GM18520 (cell line): ENCODE measurements at regions not wholly inside any gene's neighbourhood (a gene's known extent, or its start where the extent isn't known, plus 50 kb on each side); places are given as distances from the start of the nearest gene placed in this dataset.

ENCODE experiments used
- ATAC-seq: cut with Tn5 transposase; IDR thresholded peaks from one replicate; pipeline ENCODE4 v1.9.1; 2021; ENCODE audit not compliant: unreplicated experiment

DNA sequence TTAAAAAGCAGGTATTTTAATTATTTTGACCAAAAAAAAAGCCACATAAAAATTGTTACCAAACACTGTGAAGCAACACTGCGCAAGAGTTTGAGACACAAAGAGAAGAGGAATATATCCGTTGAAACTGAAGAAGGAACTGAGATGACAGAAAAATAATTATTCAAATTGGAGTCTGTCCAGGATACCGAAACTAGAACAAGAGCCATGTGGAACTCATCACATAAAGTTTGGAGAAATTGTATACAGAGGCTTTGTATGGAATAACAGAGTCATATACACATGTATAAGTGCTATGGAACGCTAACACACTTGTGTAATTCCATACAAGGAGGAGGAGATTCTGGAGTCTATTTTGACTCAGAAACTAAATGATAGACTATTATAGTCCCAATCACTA is 675.1 kb upstream of the ADGRL2 start:
- no peak for ATAC-seq

DNA sequence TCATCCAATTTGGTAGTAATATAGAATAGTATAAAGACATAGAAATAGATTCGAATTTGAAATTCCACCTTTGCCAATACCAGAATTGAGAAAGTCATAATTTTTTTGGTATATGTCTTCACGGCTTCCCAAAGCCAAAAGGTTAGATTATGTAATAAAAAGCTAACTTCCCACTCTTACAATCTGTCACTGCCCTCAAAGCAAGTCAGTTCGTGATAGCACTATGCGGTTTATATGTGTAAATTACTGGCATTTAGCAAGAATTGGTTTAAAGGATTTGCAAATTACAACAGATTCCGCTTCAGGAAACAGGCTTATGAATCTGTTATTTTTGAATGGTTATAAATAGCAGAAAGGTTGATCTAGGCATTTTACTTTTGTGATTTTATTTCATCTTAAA is 679.4 kb upstream of the ADGRL2 start:
- no peak for ATAC-seq

DNA sequence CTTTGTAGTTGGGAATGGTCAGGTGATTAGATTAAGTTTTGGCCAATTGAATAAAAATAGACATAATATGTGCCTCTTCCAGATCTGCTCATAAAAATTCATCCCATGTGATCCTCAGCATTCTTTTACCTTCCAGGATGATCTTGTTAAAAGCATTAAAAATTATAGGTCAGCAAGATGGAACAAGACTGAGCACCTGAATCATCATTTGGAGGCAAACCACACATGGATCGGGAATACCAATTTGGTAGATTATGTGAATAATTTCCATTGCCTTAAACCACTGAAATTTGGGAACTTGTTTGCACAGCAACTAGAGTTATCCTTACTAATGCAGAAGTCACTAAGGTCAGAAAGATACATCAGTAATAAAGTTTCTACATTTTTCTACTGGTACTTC is 681.4 kb upstream of the ADGRL2 start:
- no peak for ATAC-seq

DNA sequence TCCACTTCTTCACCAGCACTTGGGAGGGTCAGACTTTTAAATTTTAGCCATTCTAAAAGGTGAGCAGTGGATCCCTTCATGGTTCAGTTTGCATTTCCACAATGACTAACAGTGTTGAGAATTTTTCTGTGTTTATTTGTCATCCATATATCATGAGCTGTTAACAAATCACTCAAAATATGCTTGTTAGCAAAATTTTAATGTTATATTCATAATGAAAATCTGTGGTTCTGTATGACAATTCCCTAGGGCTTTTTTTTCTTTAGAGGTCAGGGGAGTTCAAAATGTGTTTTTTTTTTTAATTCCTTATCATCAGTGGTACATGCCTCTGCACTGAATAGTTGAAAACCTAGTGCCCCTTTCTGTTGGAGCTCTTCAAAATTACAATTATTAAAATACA is 682.2 kb upstream of the ADGRL2 start:
- ATAC-seq: no peak

DNA sequence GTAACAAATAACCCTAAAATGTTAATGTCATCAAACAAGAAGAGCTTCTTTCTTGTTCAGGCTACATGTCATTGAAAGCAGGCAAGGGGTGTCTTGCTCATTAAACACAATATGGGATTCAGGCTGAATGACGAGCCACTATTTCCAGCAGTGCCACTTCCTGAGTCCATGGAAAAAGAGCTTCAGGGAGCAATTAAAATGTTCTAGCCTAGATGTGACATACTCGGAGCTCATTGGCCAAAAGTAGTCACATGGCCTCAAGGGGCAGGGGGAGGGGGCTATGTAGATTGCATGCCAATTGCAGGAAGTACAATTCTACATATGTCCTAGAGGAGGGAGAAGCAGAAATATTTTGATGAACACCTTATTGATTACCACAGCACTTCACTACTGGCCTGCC is 685.3 kb upstream of the ADGRL2 start:
- ATAC-seq: no peak

DNA sequence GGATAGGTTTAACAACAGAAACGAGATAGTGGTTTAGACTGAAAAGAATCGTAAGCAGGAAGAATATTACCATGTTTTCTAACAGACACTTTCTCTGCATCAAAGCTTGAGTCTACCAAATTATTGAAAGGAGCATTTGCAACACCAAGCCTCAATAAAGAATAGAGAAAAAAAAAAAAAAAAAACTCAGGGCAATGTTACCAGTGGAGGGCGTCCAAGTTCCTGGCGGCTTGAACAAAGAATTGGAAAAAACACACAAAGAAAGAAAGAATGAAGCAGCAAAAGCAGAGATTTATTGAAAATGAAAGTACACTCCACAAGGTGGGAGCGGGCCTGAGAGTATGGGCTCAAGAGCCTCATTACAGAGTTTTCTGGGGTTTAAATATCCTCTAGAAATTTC is 686.5 kb upstream of the ADGRL2 start:
- ATAC-seq: no peak

DNA sequence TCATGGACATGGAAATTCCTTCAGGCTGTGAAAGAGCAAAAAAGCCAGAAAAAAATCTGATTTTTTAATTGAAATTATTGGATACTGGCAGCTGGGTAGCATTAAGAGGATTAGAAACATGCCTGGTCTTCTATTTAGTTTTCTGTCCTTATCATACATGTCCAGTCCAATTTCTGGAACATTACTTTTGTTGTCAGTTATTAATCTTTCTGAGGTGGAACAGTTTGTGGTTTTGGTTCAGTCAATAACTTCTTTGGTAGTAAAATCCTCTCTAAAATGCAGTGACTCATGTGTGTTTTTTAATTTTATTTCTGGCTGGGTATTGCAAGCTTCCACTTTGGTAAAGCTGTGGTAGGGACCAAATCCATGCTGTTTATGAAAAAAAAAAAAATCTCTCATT is 687.0 kb upstream of the ADGRL2 start:
- ATAC-seq: no peak

DNA sequence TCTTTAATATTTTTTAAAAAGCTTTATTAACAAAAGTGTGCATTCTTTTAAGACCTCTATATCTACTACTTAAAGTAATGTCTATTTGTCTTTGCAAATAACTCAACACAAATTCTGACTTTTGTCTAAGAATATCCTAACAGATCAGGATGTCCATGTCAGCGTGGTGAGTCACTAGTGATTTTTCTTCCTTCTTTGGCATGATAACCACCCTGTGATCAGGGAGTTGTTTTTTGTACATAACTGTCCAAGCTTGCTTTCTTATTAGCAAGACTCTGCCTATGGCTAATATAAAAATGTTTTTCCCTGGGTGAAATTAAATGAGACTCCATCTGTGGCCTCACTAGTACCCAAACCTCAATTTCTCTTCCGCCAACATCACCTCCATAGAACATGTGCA is 688.9 kb upstream of the ADGRL2 start:
- ATAC-seq: no peak

DNA sequence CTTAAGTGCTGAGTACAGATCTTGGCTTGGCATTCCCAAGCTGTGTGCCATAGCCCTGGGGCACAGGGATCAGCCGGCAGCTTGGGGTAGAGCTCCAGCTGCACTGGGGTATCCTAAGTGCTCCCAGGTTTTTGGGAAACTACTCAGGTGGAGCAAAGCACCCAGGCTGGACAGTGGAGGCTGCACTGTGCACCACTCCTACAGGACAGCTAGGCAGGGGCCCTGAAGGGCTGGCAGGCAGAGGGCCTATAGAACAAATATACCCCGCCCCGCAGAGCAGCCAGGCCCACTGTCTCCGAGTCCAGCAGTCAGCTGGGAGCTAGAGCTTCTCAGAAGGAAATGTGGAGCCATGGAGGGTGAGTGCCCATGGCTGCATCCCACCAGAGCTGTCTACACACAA is 691.7 kb upstream of the ADGRL2 start:
- ATAC-seq: no peak

DNA sequence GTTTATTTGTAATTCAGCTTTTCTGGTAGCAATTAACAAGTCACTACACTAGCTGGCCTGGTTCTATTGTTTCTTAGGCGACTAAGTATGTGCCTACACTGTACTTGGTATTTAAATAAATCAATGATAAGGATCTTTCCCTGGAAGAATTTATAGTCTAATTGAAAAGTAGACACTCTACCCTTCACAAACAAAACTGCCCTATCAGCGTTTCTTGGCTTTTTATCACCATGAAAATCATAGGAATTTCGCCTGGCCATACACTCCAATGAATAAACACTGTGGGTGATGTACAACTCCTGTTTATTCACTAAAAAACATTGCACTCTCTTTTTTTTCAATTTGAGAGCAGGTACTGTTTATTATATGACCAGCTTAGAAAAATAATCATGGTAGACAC is 702.9 kb upstream of the ADGRL2 start:
- ATAC-seq: no peak

DNA sequence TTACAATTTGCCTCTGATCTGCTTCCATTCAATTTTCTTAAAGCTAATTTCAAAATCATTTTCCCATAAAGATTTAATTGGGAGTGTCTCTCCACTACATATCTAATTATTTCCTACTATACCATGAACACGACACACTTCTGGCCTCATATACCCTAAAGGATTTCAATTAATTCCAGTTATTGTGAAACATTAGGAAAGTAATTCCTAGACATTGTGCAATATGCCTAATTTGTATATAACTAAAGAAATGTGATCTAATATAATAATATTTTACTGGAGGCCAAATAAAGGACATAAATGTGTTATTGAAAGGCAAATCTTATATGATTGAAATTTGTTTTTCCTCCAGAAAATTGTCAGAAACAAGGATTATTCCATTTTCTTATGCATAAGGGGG is 727.2 kb upstream of the ADGRL2 start:
- no peak for ATAC-seq

DNA sequence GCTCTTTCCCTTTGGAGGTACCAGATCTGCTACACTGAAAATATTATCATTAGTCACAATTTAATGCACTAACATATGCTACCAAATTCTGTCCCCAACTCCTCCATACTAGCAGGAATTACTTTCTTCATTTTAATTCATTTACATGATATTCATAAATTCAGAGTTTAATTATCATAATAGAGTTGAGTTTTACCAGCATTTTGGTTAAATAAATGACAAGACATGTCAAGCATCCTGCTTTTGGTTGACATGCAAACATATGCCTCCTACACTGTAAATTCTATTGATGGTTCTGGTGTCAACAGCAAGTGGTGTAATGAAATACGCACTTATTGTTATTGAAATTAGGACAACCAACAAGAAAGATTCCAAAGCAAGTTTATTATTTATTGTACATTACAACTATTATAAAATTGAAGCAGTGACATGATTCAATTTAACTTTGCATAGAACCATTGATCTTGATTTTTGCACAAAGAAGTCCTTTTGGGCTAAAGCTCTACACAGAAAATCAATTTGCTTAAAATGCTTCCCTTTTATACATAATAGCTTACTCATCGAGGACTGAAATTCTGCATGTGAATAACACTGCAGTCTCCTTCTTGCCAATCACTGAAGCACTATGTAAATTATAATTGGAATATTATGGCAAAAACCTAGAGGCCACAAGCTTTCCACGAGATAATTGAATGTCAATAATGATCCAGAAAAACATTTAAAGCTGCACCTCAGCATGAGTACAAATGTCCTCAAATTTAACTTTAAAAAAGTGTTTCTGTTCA is 728.6 kb upstream of the ADGRL2 start:
- no peak for ATAC-seq

DNA sequence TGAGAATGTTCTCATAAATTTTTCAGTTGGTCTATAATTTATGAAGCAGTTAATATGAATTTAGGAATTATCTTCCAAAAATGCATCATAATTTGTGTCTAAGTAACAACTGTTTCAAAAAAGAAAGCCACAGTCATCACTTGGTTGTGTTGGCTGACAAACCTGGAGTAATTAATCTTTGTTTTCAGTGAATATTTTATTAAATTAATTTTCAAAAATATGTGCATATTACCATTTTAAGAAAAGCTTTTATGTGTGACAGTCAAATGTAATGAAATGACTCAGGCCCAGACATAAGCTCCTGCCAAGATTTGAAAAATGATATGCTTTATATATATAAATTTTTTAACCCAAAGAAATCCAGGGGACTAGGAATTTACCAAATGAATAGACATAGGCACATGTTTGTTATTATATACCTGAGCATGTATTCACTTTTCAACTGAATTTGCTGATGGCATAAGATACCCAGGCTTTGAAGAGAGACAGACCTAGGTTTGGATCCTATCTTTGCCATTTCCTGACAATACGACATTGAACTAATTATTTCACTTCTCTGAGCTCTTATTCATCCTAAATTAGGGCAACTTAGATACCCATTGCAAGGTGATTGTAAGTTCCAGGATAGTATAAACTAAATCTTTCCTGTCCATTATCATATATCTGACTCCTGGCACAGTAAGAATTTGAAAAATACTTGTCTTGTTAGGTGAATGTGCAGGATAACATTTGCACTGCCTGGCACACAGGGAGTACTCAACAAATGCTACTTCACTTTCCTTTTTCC is 729.5 kb upstream of the ADGRL2 start:
- ATAC-seq: no peak

DNA sequence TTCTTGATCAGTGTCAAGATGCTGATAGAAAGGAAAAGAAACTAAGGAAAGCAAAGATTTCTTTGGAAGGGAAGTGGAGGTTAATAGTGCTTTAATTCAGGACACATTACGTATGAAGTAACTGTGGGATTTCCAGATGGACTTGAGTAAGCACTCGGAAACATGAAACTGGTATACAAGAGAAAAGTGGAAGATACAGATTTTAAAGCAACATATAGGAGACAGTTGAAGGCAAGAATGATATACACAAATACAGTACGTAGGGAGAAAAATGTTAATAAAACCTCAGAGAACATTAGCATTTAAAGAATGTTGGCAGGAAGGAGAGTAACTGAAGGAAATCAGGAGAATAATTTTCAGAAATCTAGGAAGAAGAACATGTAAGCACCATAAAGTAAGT is 730.9 kb upstream of the ADGRL2 start:
- ATAC-seq: no peak

DNA sequence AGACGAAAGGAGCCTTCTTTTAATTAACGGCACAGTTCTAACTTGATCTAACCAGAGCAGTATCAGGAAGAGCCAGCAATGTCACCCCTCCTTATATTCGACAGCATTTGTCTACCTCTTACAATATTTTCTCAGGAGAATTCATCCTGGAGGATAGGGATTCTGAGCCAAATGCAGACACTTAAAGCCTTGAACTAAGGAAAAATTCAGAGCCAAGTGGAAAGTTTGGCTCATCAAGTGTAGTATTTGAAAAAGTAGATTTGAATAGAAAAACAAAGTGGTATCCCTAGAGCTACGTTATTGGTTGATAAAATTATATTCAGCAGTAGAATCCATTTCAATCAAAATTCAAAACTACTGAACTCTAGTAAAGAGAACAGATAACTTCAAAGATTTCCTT is 732.0 kb upstream of the ADGRL2 start:
- no peak for ATAC-seq

DNA sequence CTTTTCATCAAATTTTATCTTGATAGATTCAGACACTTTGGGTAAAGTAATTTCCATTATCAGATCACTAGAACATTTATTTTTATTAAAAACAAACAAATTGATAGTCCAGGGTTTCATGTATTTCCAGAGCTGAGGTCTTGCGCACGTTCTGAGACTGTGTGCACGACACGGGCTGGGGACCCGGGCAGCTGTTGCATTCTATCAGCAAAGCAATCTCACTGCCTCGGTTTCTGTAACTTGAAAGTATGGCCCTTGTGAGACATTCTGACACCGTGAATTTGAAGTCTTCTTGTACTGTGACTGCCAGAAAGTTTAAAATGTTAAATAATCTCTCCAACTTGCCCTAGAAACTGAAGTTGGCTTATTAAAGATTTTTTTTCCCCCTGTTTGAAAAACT is 746.9 kb upstream of the ADGRL2 start:
- no peak for ATAC-seq

DNA sequence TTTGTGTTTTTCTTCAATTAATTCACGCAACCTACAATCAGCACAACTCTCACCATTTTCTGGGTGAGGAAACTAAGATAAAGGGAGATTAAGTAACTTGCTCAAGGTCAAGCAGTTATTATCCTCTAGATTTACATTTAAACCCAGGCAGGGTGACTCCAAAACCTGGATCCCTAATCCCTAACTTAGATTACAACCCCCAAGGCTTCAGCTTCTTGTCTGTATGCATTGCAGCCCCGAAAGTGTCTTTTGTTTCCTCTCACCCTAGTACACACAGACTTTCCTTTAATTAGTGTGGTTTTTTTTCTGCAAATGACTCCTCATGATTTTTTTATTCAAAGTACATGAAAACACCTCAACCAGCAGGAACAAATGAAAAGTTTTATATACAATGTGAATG is 748.6 kb upstream of the ADGRL2 start:
- no peak for ATAC-seq

DNA sequence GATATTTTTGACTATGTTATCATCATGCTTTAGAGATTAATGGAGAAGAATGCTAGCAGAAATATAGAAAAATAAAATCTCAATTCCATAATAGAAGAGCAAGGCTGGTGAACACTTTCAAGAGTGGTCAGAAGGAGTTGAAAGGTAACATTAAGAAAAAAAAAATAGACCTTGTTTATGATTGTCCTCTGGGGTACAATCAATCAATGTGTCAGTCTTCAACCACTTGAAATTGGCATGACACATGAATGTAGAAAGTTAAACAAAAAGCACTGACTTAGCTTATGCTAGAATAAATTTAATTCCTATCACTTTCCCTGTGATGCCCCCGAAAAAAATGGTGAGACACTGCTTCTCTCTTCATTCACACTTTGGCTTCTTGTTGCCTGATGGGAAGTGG is 750.3 kb upstream of the ADGRL2 start:
- ATAC-seq: no peak

DNA sequence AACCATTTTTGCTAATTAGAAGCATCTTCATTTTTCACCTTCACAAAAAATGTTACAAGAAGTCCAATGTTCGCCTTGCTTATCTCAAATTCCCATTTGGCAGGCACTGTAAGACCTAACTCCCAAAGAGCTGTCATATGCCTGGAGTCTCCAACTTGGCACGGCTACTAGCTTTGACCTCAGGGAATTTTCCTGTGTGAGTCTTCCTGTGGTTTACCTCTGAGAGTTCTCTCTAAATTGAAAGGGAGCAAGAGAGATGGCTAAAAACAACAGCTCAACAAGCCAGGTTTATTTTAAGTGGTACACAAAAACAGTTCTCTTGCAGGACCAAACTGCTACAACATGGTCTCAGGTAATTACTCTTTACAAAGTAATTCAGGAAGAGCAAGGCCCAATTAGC is 756.0 kb upstream of the ADGRL2 start:
- no peak for ATAC-seq

DNA sequence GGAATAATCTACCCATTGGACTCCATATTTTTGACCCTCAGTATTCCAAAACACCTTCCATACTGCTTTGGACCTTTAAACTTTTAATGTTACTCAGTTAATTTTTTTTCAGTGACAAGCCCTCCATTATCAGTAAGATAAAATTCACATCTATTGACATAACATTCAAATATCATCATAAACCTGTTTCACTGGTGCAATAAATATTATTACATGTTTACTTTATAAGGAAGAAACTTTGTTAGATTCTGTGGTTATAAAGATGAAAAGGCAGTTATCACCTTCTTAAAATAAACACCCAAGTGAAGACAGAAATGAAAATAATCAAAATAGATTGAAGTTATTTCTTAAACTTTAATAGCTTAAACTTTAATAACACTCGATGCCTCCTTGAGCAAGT is 758.5 kb upstream of the ADGRL2 start:
- no peak for ATAC-seq

DNA sequence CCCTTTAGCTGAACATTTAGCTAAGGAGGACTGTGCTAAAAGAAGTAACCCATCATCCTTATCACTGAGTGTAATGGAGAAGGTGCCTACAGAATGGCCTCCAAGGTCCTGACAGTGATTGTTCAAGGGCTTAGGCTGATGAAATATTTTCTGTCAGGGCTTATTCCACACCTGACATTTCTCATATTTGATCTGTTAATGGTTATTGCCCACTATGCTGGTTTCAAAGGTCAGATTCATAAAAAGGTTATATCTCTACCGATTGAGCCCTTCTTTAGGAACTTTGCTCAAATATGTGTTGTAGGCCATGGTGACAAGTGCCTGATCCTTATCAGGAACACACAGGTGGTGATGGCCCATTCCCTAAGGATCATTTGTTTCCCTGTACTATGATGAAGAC is 766.4 kb upstream of the ADGRL2 start:
- no peak for ATAC-seq

DNA sequence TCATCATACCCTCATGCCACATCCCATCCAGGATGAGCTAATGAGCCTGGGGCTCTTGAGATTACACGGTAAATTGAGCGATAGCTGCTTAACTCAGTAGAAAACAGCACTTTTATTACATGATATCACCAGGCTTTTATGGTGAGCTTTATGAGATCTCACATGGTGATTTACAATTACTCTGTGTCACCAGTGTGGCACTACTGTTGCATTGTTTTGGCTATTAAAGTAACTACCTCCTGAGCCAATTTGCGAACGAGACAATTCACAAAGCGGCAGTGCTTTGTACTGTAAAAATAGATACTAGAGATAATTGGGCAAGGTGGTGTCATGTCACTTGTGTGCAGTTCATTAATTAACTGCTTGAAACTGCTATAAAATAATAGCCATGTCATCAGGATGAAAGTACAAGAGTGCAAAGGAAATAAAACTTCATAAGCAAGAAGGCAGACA is 767.7 kb upstream of the ADGRL2 start:
- no peak for ATAC-seq

DNA sequence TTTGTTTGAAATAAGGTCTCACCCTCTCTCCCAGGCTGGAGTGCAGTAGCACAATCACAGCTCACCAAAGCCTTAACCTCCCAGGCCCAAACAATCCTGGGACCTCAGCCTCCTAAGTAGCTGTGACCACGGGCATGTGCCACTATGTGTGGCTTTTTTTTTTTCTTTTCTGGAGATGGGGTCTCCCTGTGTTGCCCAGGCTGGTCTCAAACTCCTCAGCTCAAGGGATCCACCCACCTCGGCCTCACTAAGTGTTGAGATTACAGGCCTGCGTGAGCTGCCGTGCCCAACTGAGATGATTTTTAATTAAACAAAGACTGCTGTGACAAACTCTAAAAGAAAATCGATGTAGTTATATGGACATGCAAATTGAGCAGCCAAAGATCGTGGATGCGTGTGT is 768.4 kb upstream of the ADGRL2 start:
- ATAC-seq: no peak
